ENCODE measurements at regions not wholly inside any gene's neighbourhood (a gene's known extent, or its start where the extent isn't known, plus 50 kb on each side); places are given as distances from the start of the nearest gene placed in this dataset.

DNA sequence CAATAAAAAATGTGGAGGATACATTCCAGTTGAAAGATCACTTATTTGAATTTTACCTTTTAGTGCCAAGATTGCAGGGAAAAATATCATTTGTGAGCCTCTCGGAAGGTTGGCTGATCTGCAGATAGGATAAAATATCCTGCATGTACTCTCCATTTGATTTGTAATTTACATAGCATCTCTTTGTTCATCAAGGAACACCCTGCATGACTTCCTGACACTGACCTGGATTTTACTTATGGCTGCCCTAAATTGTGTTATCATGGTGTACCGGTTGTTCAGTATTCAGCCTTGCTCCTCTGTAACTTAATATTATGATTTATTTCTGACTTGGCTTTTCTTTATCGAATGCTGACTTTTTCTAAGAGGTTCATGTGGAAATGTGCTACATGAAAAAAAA lies 226.4 kb downstream of the PIK3C3 start:
- H3K36me3 ChIP-seq (ENCODE audit: control insufficient read depth, low read length), result no peaks in the 10 kb centered on the region
- H4K20me1 ChIP-seq (ENCODE audit: control insufficient read depth, insufficient read depth, low read depth, low read length), result no peaks in the 10 kb centered on the region
- no peaks in the 10 kb centered on the region for H3K9me3 ChIP-seq (ENCODE audit: control insufficient read depth, insufficient read depth, low read length)
- H3K9me2 ChIP-seq (replicated peaks; ENCODE audit: control insufficient read depth, low read length), result no peaks in the 10 kb centered on the region
- TF ChIP-seq, protein P1, sequence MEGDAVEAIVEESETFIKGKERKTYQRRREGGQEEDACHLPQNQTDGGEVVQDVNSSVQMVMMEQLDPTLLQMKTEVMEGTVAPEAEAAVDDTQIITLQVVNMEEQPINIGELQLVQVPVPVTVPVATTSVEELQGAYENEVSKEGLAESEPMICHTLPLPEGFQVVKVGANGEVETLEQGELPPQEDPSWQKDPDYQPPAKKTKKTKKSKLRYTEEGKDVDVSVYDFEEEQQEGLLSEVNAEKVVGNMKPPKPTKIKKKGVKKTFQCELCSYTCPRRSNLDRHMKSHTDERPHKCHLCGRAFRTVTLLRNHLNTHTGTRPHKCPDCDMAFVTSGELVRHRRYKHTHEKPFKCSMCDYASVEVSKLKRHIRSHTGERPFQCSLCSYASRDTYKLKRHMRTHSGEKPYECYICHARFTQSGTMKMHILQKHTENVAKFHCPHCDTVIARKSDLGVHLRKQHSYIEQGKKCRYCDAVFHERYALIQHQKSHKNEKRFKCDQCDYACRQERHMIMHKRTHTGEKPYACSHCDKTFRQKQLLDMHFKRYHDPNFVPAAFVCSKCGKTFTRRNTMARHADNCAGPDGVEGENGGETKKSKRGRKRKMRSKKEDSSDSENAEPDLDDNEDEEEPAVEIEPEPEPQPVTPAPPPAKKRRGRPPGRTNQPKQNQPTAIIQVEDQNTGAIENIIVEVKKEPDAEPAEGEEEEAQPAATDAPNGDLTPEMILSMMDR (IDR thresholded peaks at IDR 0.05; ENCODE audit: low read depth, low read length, poor library complexity, severe bottlenecking), result no peak
- TF ChIP-seq EZH2phosphoT487 (IDR thresholded peaks at IDR 0.05; ENCODE audit: borderline replicate concordance, low read length), result no peak
- H3K4me2 ChIP-seq (ENCODE audit: low read length), result no peak overlapping the region
- H3K27me3 ChIP-seq (ENCODE audit: control insufficient read depth, low read length), result no peaks in the 10 kb centered on the region
- H3F3A ChIP-seq (ENCODE audit: control insufficient read depth, insufficient read depth), result no peaks in the 10 kb centered on the region
- no peaks in the 10 kb centered on the region for H3K79me2 ChIP-seq (ENCODE audit: control insufficient read depth, low read length)
- H3K4me3 ChIP-seq (ENCODE audit: low read length), result no peak overlapping the region
- no peak overlapping the region for H3K27ac ChIP-seq (ENCODE audit: low read depth, low read length)
- no peaks in the 10 kb centered on the region for H3K4me1 ChIP-seq (ENCODE audit: control insufficient read depth, low read length)

DNA sequence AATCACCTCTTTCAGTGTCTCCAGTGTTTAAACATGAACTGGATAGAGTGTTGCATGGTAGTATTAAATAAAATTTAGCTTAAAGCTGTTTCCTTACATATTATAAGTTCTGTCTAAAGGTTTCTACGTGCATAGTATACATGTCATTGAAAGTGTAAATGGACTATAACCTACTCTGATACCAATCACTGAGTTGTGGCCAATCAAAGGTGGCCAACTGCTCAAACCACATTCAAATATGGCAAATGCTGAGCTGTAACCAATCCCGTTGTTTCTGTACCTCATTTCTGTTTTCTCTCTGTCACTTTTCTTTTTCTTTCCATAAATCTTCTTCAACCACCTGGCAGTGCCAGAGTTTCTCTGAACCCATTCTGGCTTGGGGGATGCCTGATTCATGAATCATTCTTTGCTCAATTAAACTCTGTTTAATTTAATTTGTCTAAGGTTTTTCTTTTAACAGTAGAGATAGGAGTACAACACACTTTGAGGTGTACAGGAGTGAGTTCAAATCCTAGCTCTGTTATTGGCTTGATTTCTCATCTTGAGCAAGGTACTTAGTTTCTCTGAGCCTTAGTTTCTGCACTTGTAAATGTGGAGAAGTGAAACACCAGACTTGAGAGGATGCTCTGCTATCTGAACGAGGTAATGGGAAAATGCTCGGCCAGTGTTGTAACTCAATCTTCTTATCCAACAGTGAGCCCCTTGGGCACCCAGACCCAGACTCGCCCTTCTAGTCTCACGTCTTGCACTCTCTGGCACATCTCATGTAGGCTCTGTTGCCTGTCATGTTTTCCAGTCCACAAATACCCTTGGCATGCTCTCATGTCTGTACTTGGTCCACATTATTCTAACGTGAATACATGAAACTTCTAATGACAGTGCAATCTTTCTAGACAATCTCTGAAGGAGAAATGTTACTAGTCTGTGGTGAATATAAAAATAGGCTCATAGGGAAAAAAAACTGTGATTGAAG lies 228.0 kb downstream of the PIK3C3 start:
- Histone ChIP-seq H4K20me1 (ENCODE audit: control insufficient read depth, insufficient read depth, low read depth, low read length) (no peaks in the 10 kb centered on the region), H3K4me1 (ENCODE audit: control insufficient read depth, low read length) (no peaks in the 10 kb centered on the region), H3K79me2 (ENCODE audit: control insufficient read depth, low read length) (no peaks in the 10 kb centered on the region), H3K27ac (ENCODE audit: low read depth, low read length) (no peak overlapping the region), H3F3A (ENCODE audit: control insufficient read depth, insufficient read depth) (no peaks in the 10 kb centered on the region), H3K9me2 (replicated peaks; ENCODE audit: control insufficient read depth, low read length) (no peaks in the 10 kb centered on the region), H3K36me3 (ENCODE audit: control insufficient read depth, low read length) (no peaks in the 10 kb centered on the region), H3K4me2 (ENCODE audit: low read length) (no peak overlapping the region), H3K4me3 (ENCODE audit: low read length) (no peak overlapping the region), H3K27me3 (ENCODE audit: control insufficient read depth, low read length) (no peaks in the 10 kb centered on the region), H3K9me3 (ENCODE audit: control insufficient read depth, insufficient read depth, low read length) (no peaks in the 10 kb centered on the region)
- TF ChIP-seq, protein P1 (IDR thresholded peaks at IDR 0.05; ENCODE audit: low read depth, low read length, poor library complexity, severe bottlenecking), result no peak
- TF ChIP-seq EZH2phosphoT487 (IDR thresholded peaks at IDR 0.05; ENCODE audit: borderline replicate concordance, low read length), result no peak

DNA sequence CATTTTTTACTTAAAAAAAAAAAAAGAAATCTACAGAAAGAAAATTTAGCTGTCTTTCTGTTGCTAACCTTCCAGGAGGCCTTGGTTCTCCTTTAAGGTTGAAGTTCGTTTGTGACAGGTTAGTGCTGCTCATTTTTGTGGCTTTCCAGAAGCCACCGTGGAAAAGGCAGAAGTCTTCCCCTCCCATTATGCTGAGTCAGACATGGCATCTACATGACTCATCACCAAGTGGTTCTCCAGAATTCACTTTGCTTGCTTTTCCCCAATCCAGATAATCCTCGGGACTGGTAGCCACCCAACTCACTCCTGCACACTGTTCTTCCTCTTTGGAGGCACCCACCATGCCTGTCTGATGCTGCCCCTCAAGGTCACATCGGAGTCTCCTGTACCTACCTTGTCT lies 228.7 kb downstream of the PIK3C3 start:
- TF ChIP-seq, protein P1 (IDR thresholded peaks at IDR 0.05; ENCODE audit: low read depth, low read length, poor library complexity, severe bottlenecking), result no peak
- TF ChIP-seq EZH2phosphoT487 (IDR thresholded peaks at IDR 0.05; ENCODE audit: borderline replicate concordance, low read length), result no peak
- no peaks in the 10 kb centered on the region for H3K36me3 ChIP-seq (ENCODE audit: control insufficient read depth, low read length)
- no peak overlapping the region for H3K27ac ChIP-seq (ENCODE audit: low read depth, low read length)
- H3F3A ChIP-seq (ENCODE audit: control insufficient read depth, insufficient read depth), result no peaks in the 10 kb centered on the region
- no peaks in the 10 kb centered on the region for H3K4me1 ChIP-seq (ENCODE audit: control insufficient read depth, low read length)
- no peak overlapping the region for H3K4me2 ChIP-seq (ENCODE audit: low read length)
- H3K27me3 ChIP-seq (ENCODE audit: control insufficient read depth, low read length), result no peaks in the 10 kb centered on the region
- no peak overlapping the region for H3K4me3 ChIP-seq (ENCODE audit: low read length)
- no peaks in the 10 kb centered on the region for H4K20me1 ChIP-seq (ENCODE audit: control insufficient read depth, insufficient read depth, low read depth, low read length)
- no peaks in the 10 kb centered on the region for H3K79me2 ChIP-seq (ENCODE audit: control insufficient read depth, low read length)
- H3K9me3 ChIP-seq (ENCODE audit: control insufficient read depth, insufficient read depth, low read length), result no peaks in the 10 kb centered on the region
- H3K9me2 ChIP-seq (replicated peaks; ENCODE audit: control insufficient read depth, low read length), result no peaks in the 10 kb centered on the region

Data from DOHH2 (cell line).